Neural crest cell (in vitro differentiated cells): ENCODE measurements at regions not wholly inside any gene's neighbourhood (a gene's known extent, or its start where the extent isn't known, plus 50 kb on each side); places are given as distances from the start of the nearest gene placed in this dataset.

ENCODE experiments used
- DNase-seq: peaks from one replicate; pipeline ENCODE4 v3.0.0; 2021; ENCODE audit warnings: low read depth, mixed read lengths, low spot score
- H3K27ac Mint-ChIP-seq: one replicate; pipeline ENCODE4 v1.8.0; 2021; ENCODE audit warnings: mild to moderate bottlenecking, mixed read lengths; ENCODE audit not compliant: unreplicated experiment
- H3K27me3 Mint-ChIP-seq: 2 replicates; pipeline ENCODE4 v1.8.0; 2021; ENCODE audit warnings: low read depth, mild to moderate bottlenecking, mixed read lengths
- H3K36me3 Mint-ChIP-seq: 2 replicates; pipeline ENCODE4 v1.8.0; 2021; ENCODE audit warnings: low read depth, mild to moderate bottlenecking, mixed read lengths
- H3K4me1 Mint-ChIP-seq: 2 replicates; pipeline ENCODE4 v1.8.0; 2021; ENCODE audit warnings: mixed read lengths
- H3K4me3 Mint-ChIP-seq: one replicate; pipeline ENCODE4 v1.8.0; 2021; ENCODE audit warnings: mild to moderate bottlenecking, mixed read lengths
- H3K9me3 Mint-ChIP-seq: 2 replicates; pipeline ENCODE4 v1.8.0; 2021; ENCODE audit warnings: mixed read lengths
- TF ChIP-seq, protein P1 (sequence below): fragments of 200-600 bp; sonication (generic); conservative IDR thresholded peaks from 2 replicates; pipeline ENCODE4 v1.5.0; 2021; ENCODE audit warnings: antibody characterized with exemption, mild to moderate bottlenecking

DNA sequence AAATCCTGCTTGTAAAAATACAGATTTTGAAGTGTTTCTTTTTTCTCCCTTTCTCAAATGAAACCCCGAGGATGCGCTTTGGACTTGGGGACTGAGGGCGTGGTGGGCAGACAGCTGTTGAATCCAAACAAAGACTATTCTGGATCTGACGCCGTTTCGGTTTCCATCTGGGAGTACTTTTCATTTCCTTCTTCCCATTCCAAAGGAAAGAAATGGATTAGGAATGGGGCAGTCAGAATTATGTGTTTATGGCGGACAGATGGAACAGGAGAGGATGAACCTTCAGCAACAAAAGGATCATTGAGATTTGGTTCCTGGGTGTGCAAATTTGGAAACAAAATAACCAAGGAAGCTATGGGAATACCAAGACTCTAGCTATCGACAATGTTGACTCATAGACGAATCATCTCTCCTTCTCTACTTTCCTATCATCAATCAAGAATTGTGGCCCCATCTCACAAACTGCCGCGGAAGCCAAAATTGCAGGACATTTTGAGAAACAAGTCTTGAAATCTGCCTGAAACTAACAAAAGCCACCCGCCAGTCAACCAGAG, 300.6 kb downstream of the PARP8 start:
- no peak overlapping the region for H3K27ac Mint-ChIP-seq
- no peaks in the 10 kb centered on the region for H3K9me3 Mint-ChIP-seq
- peaks cover 97% of the 10 kb centered on the region for H3K27me3 Mint-ChIP-seq
- peaks cover 50% of the 10 kb centered on the region for H3K4me1 Mint-ChIP-seq
- peak overlapping the region; percentile 77 for H3K4me3 Mint-ChIP-seq
- TF ChIP-seq, protein P1, sequence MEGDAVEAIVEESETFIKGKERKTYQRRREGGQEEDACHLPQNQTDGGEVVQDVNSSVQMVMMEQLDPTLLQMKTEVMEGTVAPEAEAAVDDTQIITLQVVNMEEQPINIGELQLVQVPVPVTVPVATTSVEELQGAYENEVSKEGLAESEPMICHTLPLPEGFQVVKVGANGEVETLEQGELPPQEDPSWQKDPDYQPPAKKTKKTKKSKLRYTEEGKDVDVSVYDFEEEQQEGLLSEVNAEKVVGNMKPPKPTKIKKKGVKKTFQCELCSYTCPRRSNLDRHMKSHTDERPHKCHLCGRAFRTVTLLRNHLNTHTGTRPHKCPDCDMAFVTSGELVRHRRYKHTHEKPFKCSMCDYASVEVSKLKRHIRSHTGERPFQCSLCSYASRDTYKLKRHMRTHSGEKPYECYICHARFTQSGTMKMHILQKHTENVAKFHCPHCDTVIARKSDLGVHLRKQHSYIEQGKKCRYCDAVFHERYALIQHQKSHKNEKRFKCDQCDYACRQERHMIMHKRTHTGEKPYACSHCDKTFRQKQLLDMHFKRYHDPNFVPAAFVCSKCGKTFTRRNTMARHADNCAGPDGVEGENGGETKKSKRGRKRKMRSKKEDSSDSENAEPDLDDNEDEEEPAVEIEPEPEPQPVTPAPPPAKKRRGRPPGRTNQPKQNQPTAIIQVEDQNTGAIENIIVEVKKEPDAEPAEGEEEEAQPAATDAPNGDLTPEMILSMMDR: no peak
- H3K36me3 Mint-ChIP-seq: peaks cover 4% of the 10 kb centered on the region
- DNase-seq: peak; percentile 16

DNA sequence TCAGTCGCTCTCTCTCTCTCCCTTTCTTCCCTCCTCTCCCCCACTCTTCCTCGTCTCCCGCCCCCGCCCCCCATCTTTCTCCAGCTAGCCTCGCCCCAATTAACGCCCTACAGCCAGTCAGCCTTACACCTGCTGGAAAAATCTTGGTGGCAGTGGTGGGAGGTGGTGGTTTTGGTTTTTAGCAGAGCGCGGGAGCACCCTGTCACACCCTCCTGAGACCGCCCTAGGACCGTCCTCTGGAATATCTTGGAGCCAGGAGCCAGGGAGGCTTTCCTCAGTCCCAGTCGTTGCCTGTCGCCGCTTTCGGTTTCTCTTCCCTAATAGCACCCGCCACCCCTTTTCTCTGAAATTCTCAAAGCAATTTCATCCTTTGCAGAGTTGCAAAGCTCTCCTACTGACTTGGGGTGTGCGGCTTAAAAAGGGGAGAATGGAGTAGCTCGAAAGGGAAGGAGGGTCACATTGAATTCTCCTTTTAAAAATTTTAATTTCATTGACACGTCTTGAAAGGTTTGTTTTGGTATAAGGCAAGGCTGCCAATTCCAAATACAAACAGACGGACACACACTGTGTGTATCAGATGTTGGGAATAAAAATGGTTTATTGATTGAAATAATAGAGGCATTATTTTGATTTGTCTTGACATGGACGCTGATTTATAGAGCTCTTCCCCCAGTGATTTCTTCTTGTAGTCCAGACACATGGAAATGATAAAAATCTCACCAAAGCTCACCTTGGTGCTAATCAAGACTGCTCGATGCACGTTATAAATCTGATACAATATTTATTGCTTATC, 301.3 kb downstream of the PARP8 start:
- peak; percentile 4 for DNase-seq
- Mint-ChIP-seq H3K27me3 (peaks cover 99% of the 10 kb centered on the region), H3K36me3 (peaks cover 4% of the 10 kb centered on the region), H3K4me1 (peaks cover 50% of the 10 kb centered on the region), H3K27ac (no peak overlapping the region), H3K9me3 (no peaks in the 10 kb centered on the region), H3K4me3 (peak overlapping the region; percentile 77)
- TF ChIP-seq, protein P1: no peak

DNA sequence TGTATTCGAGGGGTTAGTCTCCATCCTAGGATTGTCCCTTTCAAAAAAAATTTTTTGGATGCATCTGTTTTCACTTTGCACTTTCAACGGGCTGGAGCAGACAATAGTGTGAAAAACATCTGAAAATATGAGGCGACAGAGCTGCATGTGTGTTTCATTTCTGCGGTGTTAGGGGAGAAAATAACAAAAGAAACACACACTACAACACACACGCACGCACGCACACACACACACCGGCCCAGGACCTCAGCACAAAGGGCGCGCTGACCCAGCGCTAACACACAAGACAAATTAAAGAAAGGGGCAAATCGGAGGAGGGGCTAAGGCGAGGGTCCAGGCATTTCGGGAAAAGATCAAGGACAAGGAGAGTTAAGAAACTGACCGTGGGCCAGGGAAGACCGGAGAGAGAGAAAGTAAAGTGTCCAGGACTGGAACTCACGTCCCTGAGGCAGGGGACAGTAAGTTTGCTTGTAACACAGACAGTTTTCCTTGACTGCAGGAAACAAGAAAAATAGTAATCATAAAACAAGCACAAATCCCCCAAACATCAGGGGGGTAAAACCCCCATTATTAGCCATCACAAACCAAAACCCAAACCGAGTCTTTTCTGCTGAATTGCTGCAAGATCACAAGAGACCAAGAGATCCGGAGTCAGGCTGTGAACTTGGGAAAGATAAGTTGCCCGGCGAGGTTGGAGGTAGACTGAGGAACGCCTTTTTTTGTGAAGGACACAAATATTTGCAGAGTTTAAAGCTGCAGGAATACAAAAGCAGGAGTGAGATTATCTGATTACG, 302.1 kb downstream of the PARP8 start:
- peaks cover 42% of the 10 kb centered on the region for H3K4me1 Mint-ChIP-seq
- H3K27ac Mint-ChIP-seq: no peak overlapping the region

DNA sequence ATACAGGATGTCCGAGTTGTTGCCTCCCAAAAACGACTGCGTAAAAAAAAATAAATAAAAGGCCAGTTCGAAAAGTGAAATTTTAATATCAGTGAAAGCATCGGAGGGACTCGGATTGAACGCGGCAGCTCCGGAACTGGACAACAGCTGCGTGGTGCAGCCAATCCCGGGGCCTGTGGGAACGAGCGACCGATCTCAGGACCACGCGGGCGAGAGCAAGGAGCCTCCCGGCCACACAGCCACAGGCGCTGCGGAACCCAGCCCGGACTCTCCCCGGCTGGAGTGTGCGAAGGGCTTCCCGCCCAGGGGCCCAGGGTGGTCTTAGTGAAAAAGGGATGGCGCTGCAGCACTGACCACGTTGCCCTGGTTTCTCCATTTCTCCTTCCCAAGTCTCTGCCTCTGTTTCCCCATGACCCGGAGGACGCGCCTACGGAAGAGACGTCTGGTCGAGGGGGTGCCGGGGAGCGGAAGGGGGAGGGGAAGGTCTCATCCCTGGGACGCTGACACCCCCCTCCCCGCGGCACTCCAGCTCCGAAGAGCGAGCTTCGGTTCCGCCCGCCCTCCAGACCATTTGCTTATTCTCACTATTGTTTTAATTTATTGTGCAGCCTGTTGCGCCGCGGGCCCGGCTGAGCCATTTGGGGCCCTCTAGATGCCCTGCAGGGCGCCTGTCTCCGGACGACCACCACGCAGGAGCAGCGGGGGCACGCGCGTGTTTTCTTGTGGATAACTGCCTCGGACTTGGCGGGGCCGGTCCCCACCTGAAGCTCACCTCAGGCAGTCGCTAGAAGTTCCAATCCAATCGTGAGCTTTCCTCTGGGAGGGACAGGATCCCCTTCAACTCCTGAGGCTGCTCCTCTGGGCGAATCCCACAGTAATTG, 303.0 kb downstream of the PARP8 start:
- peak overlapping the region; percentile 64 for H3K4me3 Mint-ChIP-seq
- no peaks in the 10 kb centered on the region for H3K9me3 Mint-ChIP-seq
- H3K27me3 Mint-ChIP-seq: peaks cover 99% of the 10 kb centered on the region
- peak; percentile 12 for DNase-seq
- no peak overlapping the region for H3K27ac Mint-ChIP-seq
- peaks cover 4% of the 10 kb centered on the region for H3K36me3 Mint-ChIP-seq
- TF ChIP-seq, protein P1: no peak
- peaks cover 37% of the 10 kb centered on the region for H3K4me1 Mint-ChIP-seq

More for the DNA sequence above, 302.1 kb downstream of the PARP8 start:
- peak overlapping the region; percentile 18 for H3K4me3 Mint-ChIP-seq
- TF ChIP-seq, protein P1: no peak
- peaks cover 99% of the 10 kb centered on the region for H3K27me3 Mint-ChIP-seq
- H3K9me3 Mint-ChIP-seq: no peaks in the 10 kb centered on the region
- peak; percentile 11 for DNase-seq
- peaks cover 4% of the 10 kb centered on the region for H3K36me3 Mint-ChIP-seq

DNA sequence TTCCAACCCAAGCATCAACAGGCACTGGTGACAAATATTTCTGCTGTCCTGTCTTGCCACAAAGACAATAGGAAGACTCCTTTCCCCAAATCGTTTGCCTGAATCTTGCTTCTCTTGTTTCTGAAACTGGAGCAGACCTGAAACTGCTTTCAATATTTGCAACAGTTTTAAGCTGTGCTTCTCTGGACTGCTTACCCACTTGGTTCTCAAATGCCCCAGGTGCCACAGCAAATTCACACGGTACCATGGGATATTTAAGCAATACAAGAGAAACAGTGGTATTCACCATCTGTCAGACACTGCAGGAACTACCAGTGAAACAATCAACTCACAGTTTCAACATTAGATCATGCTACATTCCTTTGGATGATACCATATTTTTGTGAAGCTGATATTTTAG, 309.4 kb downstream of the PARP8 start:
- peaks cover 93% of the 10 kb centered on the region for H3K27me3 Mint-ChIP-seq
- TF ChIP-seq, protein P1: no peak
- no peaks in the 10 kb centered on the region for H3K4me1 Mint-ChIP-seq
- no peak overlapping the region for H3K27ac Mint-ChIP-seq
- no peaks in the 10 kb centered on the region for H3K36me3 Mint-ChIP-seq
- no peaks in the 10 kb centered on the region for H3K9me3 Mint-ChIP-seq
- H3K4me3 Mint-ChIP-seq: no peak overlapping the region
- no peak for DNase-seq
